HepG2 (cell line): ENCODE measurements at regions not wholly inside any gene's neighbourhood (a gene's known extent, or its start where the extent isn't known, plus 50 kb on each side); places are given as distances from the start of the nearest gene placed in this dataset.

Source experiments
- ATAC-seq: fragments of 200-7000 bp; cut with Tn5 transposase; 3 replicates; pipeline ENCODE4 v1.9.1; 2020; ENCODE audit warnings: mild to moderate bottlenecking, moderate library complexity
- BruUV-seq: library from RNA; stranded (reverse); fragments of 400-500 nt; replicated peaks from 2 replicates; lab custom pipeline; 2021; lab: Mats Ljungman, UMichigan
- CTCF ChIA-PET: fragments of 300-600 bp; formaldehyde crosslinking; extraction: SDS; loops from one replicate; lab custom pipeline; 2021; ENCODE audit warnings: low total read pairs, inconsistent platforms, low intra/inter-chr PET ratio; lab: Yijun Ruan, JAX
- POLR2A ChIA-PET: fragments of 350-600 bp; sonication (Branson Sonifier 250); formaldehyde crosslinking; loops from one replicate; lab custom pipeline; 2020; ENCODE audit warnings: antibody characterized with exemption, inconsistent platforms; lab: Yijun Ruan, JAX
- DNase-seq: peaks from one replicate; pipeline ENCODE4 v3.0.0-alpha.2; 2015; ENCODE audit warnings: low spot score
- FAIRE-seq: peaks from 3 replicates; lab custom pipeline; 2011; peaks lifted over from hg19 to GRCh38; lab: Jason Lieb, UNC
- H2AFZ ChIP-seq: one replicate; pipeline ENCODE4 v1.6.1; 2011; ENCODE audit warnings: low read length, inconsistent platforms
- H3K27ac ChIP-seq: fragments of 300-600 bp; 3 replicates; pipeline ENCODE4 v1.8.0; 2011; ENCODE audit warnings: mixed run types, mild to moderate bottlenecking, mixed read lengths, low read length, inconsistent platforms; ENCODE audit not compliant: insufficient read depth; ENCODE audit errors: extremely low read length
- H3K27me3 ChIP-seq, 2 experiments: fragments of 200-600 bp in 1 of 2; 2 replicates in 1 of 2; 3 replicates in 1 of 2; pipeline versions ENCODE4 v1.6.0 to v1.8.0; 2011; ENCODE audit warnings: low read length in 2 of 2, mild to moderate bottlenecking in 2 of 2, moderate library complexity in 2 of 2, inconsistent platforms in 1 of 2; ENCODE audit not compliant: insufficient read depth in 2 of 2, control insufficient read depth in 1 of 2
- H3K36me3 ChIP-seq, 2 experiments: fragments of 200-600 bp in 1 of 2; replicated peaks in 1 of 2; 2 replicates in 1 of 2; 3 replicates in 1 of 2; pipeline versions ENCODE4 v1.5.1 to v1.8.0; 2011; ENCODE audit warnings: low read length in 2 of 2, inconsistent platforms in 1 of 2; ENCODE audit not compliant: insufficient read depth in 2 of 2, control insufficient read depth in 1 of 2
- H3K4me1 ChIP-seq: 2 replicates; pipeline ENCODE4 v1.5.1; 2012; ENCODE audit warnings: low read length, inconsistent platforms; ENCODE audit not compliant: insufficient read depth
- H3K4me2 ChIP-seq: 2 replicates; pipeline ENCODE4 v1.6.0; 2011; ENCODE audit warnings: low read depth, low read length, inconsistent platforms
- H3K4me3 ChIP-seq, 3 experiments: fragments of 200-600 bp in 1 of 3; sonication (generic), shearing (Covaris generic) in 1 of 3; replicated peaks in 1 of 3; 2 replicates each; pipeline ENCODE4 v1.5.1; 2011 to 2016; ENCODE audit warnings: low read length in 3 of 3, inconsistent platforms in 2 of 3, low read depth in 2 of 3, mild to moderate bottlenecking in 2 of 3, control low read depth in 1 of 3, mixed read lengths in 1 of 3; ENCODE audit not compliant: insufficient read depth in 1 of 3
- H3K79me2 ChIP-seq: one replicate; pipeline ENCODE4 v1.6.1; 2011; ENCODE audit warnings: low read length, inconsistent platforms; ENCODE audit not compliant: insufficient read depth
- H3K9ac ChIP-seq: 2 replicates; pipeline ENCODE4 v1.6.0; 2011; ENCODE audit warnings: mild to moderate bottlenecking, low read depth, low read length, inconsistent platforms; ENCODE audit not compliant: insufficient read depth
- H3K9me3 ChIP-seq: 2 replicates; pipeline ENCODE4 v1.5.1; 2012; ENCODE audit warnings: mild to moderate bottlenecking, low read length
- H4K20me1 ChIP-seq: 2 replicates; pipeline ENCODE4 v1.6.0; 2011; ENCODE audit warnings: inconsistent platforms, mild to moderate bottlenecking, low read length, moderate library complexity; ENCODE audit not compliant: insufficient read depth
- AFF4 ChIP-seq: sonication (generic); formaldehyde crosslinking; IDR thresholded peaks from 2 replicates; pipeline ENCODE4 v1.4.0; 2020; ENCODE audit warnings: missing genetic modification reagents
- CSRNP1 ChIP-seq: sonication (generic); formaldehyde crosslinking; IDR thresholded peaks from 2 replicates; pipeline ENCODE4 v1.8.1; 2023; ENCODE audit warnings: mild to moderate bottlenecking, missing genetic modification reagents
- DR1 ChIP-seq: sonication (generic); formaldehyde crosslinking; IDR thresholded peaks from 2 replicates; pipeline ENCODE4 v1.8.0; 2021; ENCODE audit warnings: mild to moderate bottlenecking, missing genetic modification reagents, inconsistent platforms
- FOXC1 ChIP-seq: sonication (generic); formaldehyde crosslinking; IDR thresholded peaks from 2 replicates; pipeline ENCODE4 v1.8.0; 2022; ENCODE audit warnings: mild to moderate bottlenecking, missing genetic modification reagents, borderline replicate concordance
- FOXO1 ChIP-seq: sonication (generic); formaldehyde crosslinking; IDR thresholded peaks from 2 replicates; pipeline ENCODE4 v1.4.0; 2020; ENCODE audit warnings: missing genetic modification reagents
- HIVEP1 ChIP-seq: sonication (generic); formaldehyde crosslinking; IDR thresholded peaks from 2 replicates; pipeline ENCODE4 v1.4.0; 2020; ENCODE audit warnings: mild to moderate bottlenecking, missing genetic modification reagents
- MYNN ChIP-seq: sonication (generic); formaldehyde crosslinking; IDR thresholded peaks from 2 replicates; pipeline ENCODE4 v1.4.0; 2020; ENCODE audit warnings: mild to moderate bottlenecking, low read depth, missing genetic modification reagents
- NR2F6 ChIP-seq, 2 experiments: IDR thresholded peaks; 2 replicates each; pipeline ENCODE4 v1.6.1; 2016; ENCODE audit warnings: antibody characterized with exemption in 1 of 2, mild to moderate bottlenecking in 1 of 2
- PREB ChIP-seq: sonication (generic); formaldehyde crosslinking; IDR thresholded peaks from 2 replicates; pipeline ENCODE4 v1.4.0; 2020; ENCODE audit warnings: missing genetic modification reagents
- SMARCE1 ChIP-seq: fragments of 450-650 bp; IDR thresholded peaks from 2 replicates; pipeline ENCODE4 v1.6.1; 2017; ENCODE audit warnings: borderline replicate concordance
- TCF7 ChIP-seq: sonication (generic); IDR thresholded peaks from 2 replicates; pipeline ENCODE4 v1.6.1; 2016; ENCODE audit warnings: antibody characterized with exemption, low read depth
- XBP1 ChIP-seq: sonication (generic); formaldehyde crosslinking; IDR thresholded peaks from 2 replicates; pipeline ENCODE4 v1.5.0; 2020; ENCODE audit warnings: missing genetic modification reagents
- ZFP90 ChIP-seq: sonication (generic); formaldehyde crosslinking; IDR thresholded peaks from 2 replicates; pipeline ENCODE4 v1.8.0; 2022; ENCODE audit warnings: missing genetic modification reagents, mild to moderate bottlenecking, inconsistent platforms, borderline replicate concordance
- ZNF7 ChIP-seq: IDR thresholded peaks from 2 replicates; pipeline ENCODE4 v1.6.1; 2016; ENCODE audit warnings: missing biosample characterization, missing genetic modification reagents
- ZNF775 ChIP-seq: sonication (generic); formaldehyde crosslinking; IDR thresholded peaks from 2 replicates; pipeline ENCODE4 v1.4.0; 2020; ENCODE audit warnings: missing genetic modification reagents, mild to moderate bottlenecking, moderate library complexity, borderline replicate concordance
- ZSCAN25 ChIP-seq: sonication (generic); formaldehyde crosslinking; IDR thresholded peaks from 2 replicates; pipeline ENCODE4 v1.8.0; 2022; ENCODE audit warnings: mild to moderate bottlenecking, missing genetic modification reagents
- WGBS: methylation state at CpG from one replicate; pipeline ENCODE4 v1.1.6; 2017; ENCODE audit warnings: low lambda C conversion rate; 5-methylcytosine and 5-hydroxymethylcytosine counted together
- in situ Hi-C: cut with HindIII; loops from 2 replicates; pipeline ENCODE4 v1.10.0; 2017; ENCODE audit warnings: low pct_unique_long_range_greater_than_20kb; ENCODE audit not compliant: extremely low pct_ligation_motif_present
- intact Hi-C: fragments of 100-400 bp; cut with micrococcal nuclease; formaldehyde crosslinking; loops from one replicate; pipeline ENCODE4 v1.10.0; 2022; ENCODE audit not compliant: unreplicated experiment

GRCh38 chr3:164452707-164453106 is 625.6 kb downstream of the SI start (continued):
- no peak for TF ChIP-seq XBP1 (CRISPR knock-in tag)

- H3K36me3 ChIP-seq, result no peaks in the 10 kb centered on the region
- no peak for FAIRE-seq
- H3K9ac ChIP-seq, result no peak overlapping the region
- no peak for DNase-seq
- BruUV-seq, result no TSS peak
- no peaks in the 10 kb centered on the region for H3K27me3 ChIP-seq
- intact Hi-C loops (no loop called here), in situ Hi-C loops (no loop called here)
- H3K4me3 ChIP-seq, result no peak overlapping the region
- H2AFZ ChIP-seq, result no peak overlapping the region
- ChIA-PET CTCF (no interaction called here), POLR2A (no interaction called here)
- no peak overlapping the region for H3K27ac ChIP-seq
- 13% methylated on average over 4 of the region's 5 CpGs for WGBS
- H3K4me1 ChIP-seq, result no peaks in the 10 kb centered on the region
- no peak for ATAC-seq
- H3K79me2 ChIP-seq, result no peaks in the 10 kb centered on the region
- no peak overlapping the region for H3K4me2 ChIP-seq
- H3K9me3 ChIP-seq, result peaks cover 7% of the 10 kb centered on the region; the same call in 1 of the 2 replicates
- no peaks in the 10 kb centered on the region for H4K20me1 ChIP-seq
- TF ChIP-seq MYNN (no peak), CSRNP1 (CRISPR knock-in tag) (no peak), NR2F6 (IDR thresholded peaks at IDR 0.05) (no peak), NR2F6 (CRISPR knock-in tag; IDR thresholded peaks at IDR 0.05) (no peak), ZSCAN25 (CRISPR knock-in tag) (no peak), ZNF775 (CRISPR knock-in tag) (no peak), PREB (CRISPR knock-in tag) (no peak), FOXO1 (CRISPR knock-in tag) (no peak), FOXC1 (CRISPR knock-in tag) (no peak), ZFP90 (CRISPR knock-in tag) (no peak), AFF4 (CRISPR knock-in tag) (no peak), DR1 (CRISPR knock-in tag) (no peak), ZNF7 (CRISPR knock-in tag) (no peak), SMARCE1 (no peak), TCF7 (no peak), HIVEP1 (CRISPR knock-in tag) (no peak)
Observed at GRCh38 chr3:164451072-164451910, 627.0 kb downstream of the SI start.
